ENCODE measurements at regions not wholly inside any gene's neighbourhood (a gene's known extent, or its start where the extent isn't known, plus 50 kb on each side); places are given as distances from the start of the nearest gene placed in this dataset.
A peak's percentile ranks its signal among the peaks of the same experiment; 100 is the strongest.
"Not testable (repeated sequence)": the region's sequence is repeated elsewhere in the genome, so short reads cannot be mapped to it uniquely, and the experiment has no call there.

- no peak for FAIRE-seq
- no peak for DNase-seq (ENCODE audit: low spot score in 2 of 2)
These were observed 278.6 kb upstream of the GNPDA2 start for GRCh38 chr4:45004847-45005565.

GRCh38 chr4:45004326-45004725, 278.0 kb upstream of the GNPDA2 start:
- FAIRE-seq (no peak), DNase-seq (ENCODE audit: low spot score in 2 of 2) (no peak)

GRCh38 chr4:44996276-44996845, 270.0 kb upstream of the GNPDA2 start:
- DNase-seq (ENCODE audit: low spot score in 2 of 2), result no peak

GRCh38 chr4:44988011-44988410, 261.7 kb upstream of the GNPDA2 start:
- no peak for FAIRE-seq
- no peak for DNase-seq (ENCODE audit: low spot score in 2 of 2)

More at GRCh38 chr4:44996276-44996845, 270.0 kb upstream of the GNPDA2 start:
- FAIRE-seq, result no peak

GRCh38 chr4:44985938-44986337, 259.6 kb upstream of the GNPDA2 start:
- no peak for FAIRE-seq

GRCh38 chr4:44985152-44985551, 258.8 kb upstream of the GNPDA2 start:
- no peak for FAIRE-seq
- DNase-seq (ENCODE audit: low spot score in 2 of 2), result no peak

More at GRCh38 chr4:44985938-44986337, 259.6 kb upstream of the GNPDA2 start:
- no peak for DNase-seq (ENCODE audit: low spot score in 2 of 2)

GRCh38 chr4:44984083-44984482, 257.7 kb upstream of the GNPDA2 start:
- FAIRE-seq, result no peak

GRCh38 chr4:44983083-44983482, 256.7 kb upstream of the GNPDA2 start:
- DNase-seq (ENCODE audit: low spot score in 2 of 2) (no peak), FAIRE-seq (no peak)

More at GRCh38 chr4:44984083-44984482, 257.7 kb upstream of the GNPDA2 start:
- DNase-seq (ENCODE audit: low spot score in 2 of 2), result no peak

- FAIRE-seq (no peak), DNase-seq (ENCODE audit: low spot score in 2 of 2) (no peak)
These were observed 251.7 kb upstream of the GNPDA2 start for GRCh38 chr4:44978020-44978419.

- no peak for FAIRE-seq
These were observed 239.2 kb upstream of the GNPDA2 start for GRCh38 chr4:44965435-44966095.

GRCh38 chr4:44964086-44964485, 237.7 kb upstream of the GNPDA2 start:
- not testable (repeated sequence) for FAIRE-seq; DNase-seq (ENCODE audit: low spot score in 2 of 2)

More at GRCh38 chr4:44965435-44966095, 239.2 kb upstream of the GNPDA2 start:
- no peak for DNase-seq (ENCODE audit: low spot score in 2 of 2)

GRCh38 chr4:44961001-44961755, 234.8 kb upstream of the GNPDA2 start:
- DNase-seq (ENCODE audit: low spot score in 2 of 2) (no peak), FAIRE-seq (no peak)

- DNase-seq (ENCODE audit: low spot score in 2 of 2) (no peak), FAIRE-seq (no peak)
These were observed 205.4 kb upstream of the GNPDA2 start for GRCh38 chr4:44931720-44932119.

- no peak for FAIRE-seq
- DNase-seq (ENCODE audit: low spot score in 2 of 2), result no peak
These were observed 202.4 kb upstream of the GNPDA2 start for GRCh38 chr4:44928785-44929184.

- peak in 1 of 2 donors; percentile 1 for DNase-seq (ENCODE audit: low spot score in 2 of 2)
- peak; percentile 53 for FAIRE-seq
These were observed 201.3 kb upstream of the GNPDA2 start for GRCh38 chr4:44927399-44928380.

GRCh38 chr4:44916411-44916810, 190.1 kb upstream of the GNPDA2 start:
- no peak for DNase-seq (ENCODE audit: low spot score in 2 of 2)
- FAIRE-seq, result no peak

- DNase-seq (ENCODE audit: low spot score in 2 of 2) (no peak), FAIRE-seq (no peak)
These were observed 188.4 kb upstream of the GNPDA2 start for GRCh38 chr4:44914748-44915147.

GRCh38 chr4:44914223-44914622, 187.9 kb upstream of the GNPDA2 start:
- FAIRE-seq (no peak), DNase-seq (ENCODE audit: low spot score in 2 of 2) (no peak)

GRCh38 chr4:44912980-44913379, 186.6 kb upstream of the GNPDA2 start:
- no peak for FAIRE-seq

GRCh38 chr4:44908565-44908964, 182.2 kb upstream of the GNPDA2 start:
- no peak for FAIRE-seq
- no peak for DNase-seq (ENCODE audit: low spot score in 2 of 2)

More at GRCh38 chr4:44912980-44913379, 186.6 kb upstream of the GNPDA2 start:
- DNase-seq (ENCODE audit: low spot score in 2 of 2), result no peak

All from frontal cortex (tissue), 3 donors.